Tibial nerve (tissue), 4 donors: ENCODE measurements at regions not wholly inside any gene's neighbourhood (a gene's known extent, or its start where the extent isn't known, plus 50 kb on each side); places are given as distances from the start of the nearest gene placed in this dataset.

Experiments used
- DNase-seq, 2 donors: peaks; one replicate each; pipeline ENCODE4 v3.0.0-alpha.2; 2019; ENCODE audit warnings: low spot score in 2 of 2
- H3K27ac ChIP-seq, 4 donors: fragments of 200-600 bp; sonication (generic) in 3 of 4; one replicate each; pipeline ENCODE4 v1.5.1; 2017 to 2019; ENCODE audit warnings: mild to moderate bottlenecking in 1 of 4
- H3K27me3 ChIP-seq, 2 donors: fragments of 200-600 bp; sonication (generic) in 1 of 2; one replicate each; pipeline versions ENCODE4 v1.5.1 to v1.6.0; 2017 to 2019
- H3K36me3 ChIP-seq, 3 donors: fragments of 200-600 bp; sonication (generic); one replicate each; pipeline ENCODE4 v1.5.1; 2018 to 2019
- H3K4me1 ChIP-seq, 4 donors: fragments of 200-600 bp; sonication (generic) in 3 of 4; one replicate each; pipeline ENCODE4 v1.5.1; 2017 to 2019
- H3K4me3 ChIP-seq, 4 donors: fragments of 200-600 bp; sonication (generic) in 3 of 4; one replicate each; pipeline ENCODE4 v1.5.1; 2017 to 2019; ENCODE audit warnings: mild to moderate bottlenecking in 1 of 4, moderate library complexity in 1 of 4
- H3K9me3 ChIP-seq, 4 donors: fragments of 200-600 bp; sonication (generic) in 3 of 4; one replicate each; pipeline ENCODE4 v1.5.1; 2017 to 2019
- EP300 ChIP-seq, 2 donors: sonication (generic); formaldehyde crosslinking; IDR thresholded peaks; one replicate each; pipeline ENCODE4 v1.6.1; 2017; ENCODE audit warnings: antibody characterized with exemption in 2 of 2, mild to moderate bottlenecking in 1 of 2
- POLR2A ChIP-seq, 2 donors: fragments of 450-650 bp; IDR thresholded peaks; one replicate each; pipeline ENCODE4 v1.6.1; 2017; ENCODE audit warnings: antibody characterized with exemption in 2 of 2, mild to moderate bottlenecking in 2 of 2, moderate library complexity in 2 of 2
- WGBS, 2 donors: methylation state at CpG; one replicate each; pipeline ENCODE4 v1.1.5; 2018; 5-methylcytosine and 5-hydroxymethylcytosine counted together
- TF ChIP-seq, protein P1 (sequence below), 5 experiments: fragments of 200-600 bp in 3 of 5; fragments of 450-650 bp in 2 of 5; sonication (generic) in 3 of 5; IDR thresholded peaks; one replicate each; pipeline ENCODE4 v1.5.1; 2016 to 2019; ENCODE audit warnings: antibody characterized with exemption in 5 of 5, mild to moderate bottlenecking in 3 of 5, moderate library complexity in 2 of 5

- Histone ChIP-seq H3K4me1 (peaks cover 0 to 3% (median under 1%) of the 10 kb centered on the region in 4 donors), H3K27ac (no peak overlapping the region), H3K4me3 (no peak overlapping the region), H3K27me3 (no peaks in the 10 kb centered on the region), H3K36me3 (no peaks in the 10 kb centered on the region), H3K9me3 (no peaks in the 10 kb centered on the region)
- 89 to 90% methylated on average over 9 of the region's 9 CpGs for WGBS, 2 donors
- DNase-seq, result no peak
- no peak for TF ChIP-seq POLR2A (IDR thresholded peaks at IDR 0.05)
- TF ChIP-seq, protein P1, sequence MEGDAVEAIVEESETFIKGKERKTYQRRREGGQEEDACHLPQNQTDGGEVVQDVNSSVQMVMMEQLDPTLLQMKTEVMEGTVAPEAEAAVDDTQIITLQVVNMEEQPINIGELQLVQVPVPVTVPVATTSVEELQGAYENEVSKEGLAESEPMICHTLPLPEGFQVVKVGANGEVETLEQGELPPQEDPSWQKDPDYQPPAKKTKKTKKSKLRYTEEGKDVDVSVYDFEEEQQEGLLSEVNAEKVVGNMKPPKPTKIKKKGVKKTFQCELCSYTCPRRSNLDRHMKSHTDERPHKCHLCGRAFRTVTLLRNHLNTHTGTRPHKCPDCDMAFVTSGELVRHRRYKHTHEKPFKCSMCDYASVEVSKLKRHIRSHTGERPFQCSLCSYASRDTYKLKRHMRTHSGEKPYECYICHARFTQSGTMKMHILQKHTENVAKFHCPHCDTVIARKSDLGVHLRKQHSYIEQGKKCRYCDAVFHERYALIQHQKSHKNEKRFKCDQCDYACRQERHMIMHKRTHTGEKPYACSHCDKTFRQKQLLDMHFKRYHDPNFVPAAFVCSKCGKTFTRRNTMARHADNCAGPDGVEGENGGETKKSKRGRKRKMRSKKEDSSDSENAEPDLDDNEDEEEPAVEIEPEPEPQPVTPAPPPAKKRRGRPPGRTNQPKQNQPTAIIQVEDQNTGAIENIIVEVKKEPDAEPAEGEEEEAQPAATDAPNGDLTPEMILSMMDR (IDR thresholded peaks at IDR 0.05), result no peak
- no peak for TF ChIP-seq EP300 (IDR thresholded peaks at IDR 0.05)
Observed at GRCh38 chr11:128214263-128214662, 373.1 kb downstream of the ETS1 start.

DNA sequence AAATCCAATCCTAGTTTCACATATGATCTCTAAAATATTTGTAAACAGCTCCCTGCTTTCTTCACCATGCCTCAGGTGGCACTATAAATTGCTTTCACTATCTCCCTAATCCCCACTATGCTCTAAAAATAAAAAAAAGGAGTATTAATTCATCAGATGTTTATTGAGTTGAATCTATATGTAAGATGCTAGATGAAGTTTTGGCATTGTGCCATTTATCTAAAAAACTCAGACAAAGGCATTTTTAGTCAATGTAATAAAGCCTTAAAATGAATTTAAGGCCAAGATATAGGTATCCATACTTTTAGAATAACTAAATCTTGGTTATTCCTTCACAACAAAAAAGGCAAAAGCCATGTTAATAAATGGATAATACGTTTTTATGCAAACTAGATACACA is 373.9 kb downstream of the ETS1 start:
- H3K9me3 ChIP-seq, result no peaks in the 10 kb centered on the region
- no peak overlapping the region for H3K4me3 ChIP-seq
- no peak overlapping the region for H3K27ac ChIP-seq
- DNase-seq, result no peak
- 80 to 83% methylated on average over 1 of the region's 1 CpG for WGBS, 2 donors
- peaks cover 0 to 11% (median 5%) of the 10 kb centered on the region in 4 donors for H3K4me1 ChIP-seq
- H3K27me3 ChIP-seq, result no peaks in the 10 kb centered on the region
- no peaks in the 10 kb centered on the region for H3K36me3 ChIP-seq
- TF ChIP-seq POLR2A (IDR thresholded peaks at IDR 0.05) (no peak), EP300 (IDR thresholded peaks at IDR 0.05) (no peak)
- TF ChIP-seq, protein P1 (IDR thresholded peaks at IDR 0.05), result no peak

- DNase-seq, result no peak
- WGBS, 2 donors, result 87 to 88% methylated on average over 2 of the region's 2 CpGs
- no peaks in the 10 kb centered on the region for H3K9me3 ChIP-seq
- H3K27ac ChIP-seq, result no peak overlapping the region
- no peak overlapping the region for H3K4me3 ChIP-seq
- H3K4me1 ChIP-seq, result peaks cover 0 to 20% (median 8%) of the 10 kb centered on the region in 4 donors
- H3K27me3 ChIP-seq, result no peaks in the 10 kb centered on the region
- H3K36me3 ChIP-seq, result no peaks in the 10 kb centered on the region
- TF ChIP-seq, protein P1 (IDR thresholded peaks at IDR 0.05), result no peak
- TF ChIP-seq EP300 (IDR thresholded peaks at IDR 0.05), result no peak
- no peak for TF ChIP-seq POLR2A (IDR thresholded peaks at IDR 0.05)
Observed at GRCh38 chr11:128212324-128212723, 375.0 kb downstream of the ETS1 start.

GRCh38 chr11:128210148-128210940 is 377.0 kb downstream of the ETS1 start:
- no peak for TF ChIP-seq POLR2A (IDR thresholded peaks at IDR 0.05)
- TF ChIP-seq, protein P1 (IDR thresholded peaks at IDR 0.05), result no peak
- no peak for TF ChIP-seq EP300 (IDR thresholded peaks at IDR 0.05)
- Histone ChIP-seq H3K9me3 (no peaks in the 10 kb centered on the region), H3K27me3 (no peaks in the 10 kb centered on the region), H3K4me1 (peaks cover 0 to 20% (median 8%) of the 10 kb centered on the region in 4 donors), H3K27ac (no peak overlapping the region), H3K4me3 (no peak overlapping the region), H3K36me3 (no peaks in the 10 kb centered on the region)
- WGBS, 2 donors, result 53 to 54% methylated on average over 3 of the region's 3 CpGs
- DNase-seq, result no peak

DNA sequence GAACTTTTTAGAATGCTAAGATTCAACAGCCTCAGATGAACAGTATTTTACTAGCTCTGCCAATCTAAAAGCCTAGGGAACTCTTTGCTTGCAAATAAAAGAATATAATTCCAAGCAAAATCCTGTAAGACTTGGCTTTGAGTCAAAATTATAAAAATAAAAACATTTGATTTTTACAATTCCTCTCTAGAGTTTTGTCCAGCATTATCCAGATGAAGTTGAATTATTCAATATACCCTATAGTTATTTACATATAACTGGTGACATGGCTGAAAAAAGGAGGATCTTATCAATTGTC is 378.3 kb downstream of the ETS1 start:
- TF ChIP-seq, protein P1 (IDR thresholded peaks at IDR 0.05), result no peak
- TF ChIP-seq EP300 (IDR thresholded peaks at IDR 0.05) (no peak), POLR2A (IDR thresholded peaks at IDR 0.05) (no peak)
- DNase-seq, result no peak
- Histone ChIP-seq H3K27ac (peak overlapping the region in 1 of 4 donors; percentile 30), H3K4me3 (no peak overlapping the region), H3K4me1 (peaks cover 0 to 20% (median 8%) of the 10 kb centered on the region in 4 donors), H3K36me3 (no peaks in the 10 kb centered on the region), H3K27me3 (no peaks in the 10 kb centered on the region), H3K9me3 (no peaks in the 10 kb centered on the region)
